GM12875 (cell line): ENCODE measurements at regions not wholly inside any gene's neighbourhood (a gene's known extent, or its start where the extent isn't known, plus 50 kb on each side); places are given as distances from the start of the nearest gene placed in this dataset.

Experiments
- H3K4me3 ChIP-seq: one replicate; pipeline ENCODE4 v1.5.1; 2011; ENCODE audit warnings: low read depth, low read length, control low read depth
- TF ChIP-seq, protein P1 (sequence below): IDR thresholded peaks from 2 replicates; pipeline ENCODE4 v1.5.1; 2011; ENCODE audit warnings: low read depth, mild to moderate bottlenecking, control low read depth, inconsistent platforms, low read length, moderate library complexity, borderline replicate concordance; ENCODE audit not compliant: insufficient read depth

DNA sequence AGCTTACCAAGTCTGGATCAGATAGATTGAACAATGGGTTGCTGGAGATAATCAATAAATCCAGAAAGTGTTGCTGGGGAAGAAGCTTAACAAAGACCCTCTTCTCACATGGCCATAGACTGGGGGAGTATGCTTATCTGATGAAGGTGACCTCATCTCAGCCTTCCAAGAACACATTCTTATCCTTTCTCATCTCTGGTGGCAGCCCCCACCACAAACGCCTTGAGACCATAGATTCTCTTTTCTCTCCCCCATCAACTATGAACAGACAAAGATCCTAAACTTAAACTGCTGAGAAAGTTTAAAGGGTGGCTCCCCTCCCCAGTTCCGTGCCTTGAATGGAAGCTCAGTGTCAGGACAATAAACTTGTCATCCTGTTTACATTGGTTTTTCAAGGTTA is 428.7 kb upstream of the TRIB2 start:
- no peak overlapping the region for H3K4me3 ChIP-seq
- TF ChIP-seq, protein P1, sequence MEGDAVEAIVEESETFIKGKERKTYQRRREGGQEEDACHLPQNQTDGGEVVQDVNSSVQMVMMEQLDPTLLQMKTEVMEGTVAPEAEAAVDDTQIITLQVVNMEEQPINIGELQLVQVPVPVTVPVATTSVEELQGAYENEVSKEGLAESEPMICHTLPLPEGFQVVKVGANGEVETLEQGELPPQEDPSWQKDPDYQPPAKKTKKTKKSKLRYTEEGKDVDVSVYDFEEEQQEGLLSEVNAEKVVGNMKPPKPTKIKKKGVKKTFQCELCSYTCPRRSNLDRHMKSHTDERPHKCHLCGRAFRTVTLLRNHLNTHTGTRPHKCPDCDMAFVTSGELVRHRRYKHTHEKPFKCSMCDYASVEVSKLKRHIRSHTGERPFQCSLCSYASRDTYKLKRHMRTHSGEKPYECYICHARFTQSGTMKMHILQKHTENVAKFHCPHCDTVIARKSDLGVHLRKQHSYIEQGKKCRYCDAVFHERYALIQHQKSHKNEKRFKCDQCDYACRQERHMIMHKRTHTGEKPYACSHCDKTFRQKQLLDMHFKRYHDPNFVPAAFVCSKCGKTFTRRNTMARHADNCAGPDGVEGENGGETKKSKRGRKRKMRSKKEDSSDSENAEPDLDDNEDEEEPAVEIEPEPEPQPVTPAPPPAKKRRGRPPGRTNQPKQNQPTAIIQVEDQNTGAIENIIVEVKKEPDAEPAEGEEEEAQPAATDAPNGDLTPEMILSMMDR, result no peak

DNA sequence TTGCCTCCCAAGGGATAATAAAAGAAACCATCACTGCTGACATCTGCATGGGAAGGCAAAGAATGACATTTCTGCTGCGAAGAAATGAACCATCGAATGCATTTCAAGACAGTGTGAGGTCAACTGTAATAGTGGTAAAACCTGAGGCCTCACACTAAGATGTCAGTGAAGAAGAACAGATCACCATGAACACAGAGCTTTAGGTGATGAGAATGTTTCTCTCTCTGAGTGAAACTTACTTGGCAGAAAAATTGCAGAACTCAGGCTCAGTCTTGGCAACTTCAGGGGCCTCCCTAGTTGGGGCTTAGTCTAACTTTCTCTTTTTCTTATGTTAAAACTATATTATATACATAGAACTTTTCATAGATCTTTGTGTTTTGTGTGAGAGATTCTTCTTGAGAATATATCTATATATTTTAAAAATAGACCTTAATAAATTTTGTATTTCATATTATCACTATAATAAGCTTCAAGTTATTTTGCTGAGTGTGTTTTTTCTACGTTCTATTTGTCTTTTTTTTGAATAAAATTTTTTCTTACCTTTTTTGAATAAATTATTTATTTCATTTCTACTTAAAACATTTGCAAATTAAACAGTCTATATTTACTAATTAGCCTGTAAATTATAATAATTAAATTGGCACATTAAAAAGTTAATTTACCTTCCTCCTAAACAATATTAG is 427.5 kb upstream of the TRIB2 start:
- TF ChIP-seq, protein P1, result no peak
- no peak overlapping the region for H3K4me3 ChIP-seq

DNA sequence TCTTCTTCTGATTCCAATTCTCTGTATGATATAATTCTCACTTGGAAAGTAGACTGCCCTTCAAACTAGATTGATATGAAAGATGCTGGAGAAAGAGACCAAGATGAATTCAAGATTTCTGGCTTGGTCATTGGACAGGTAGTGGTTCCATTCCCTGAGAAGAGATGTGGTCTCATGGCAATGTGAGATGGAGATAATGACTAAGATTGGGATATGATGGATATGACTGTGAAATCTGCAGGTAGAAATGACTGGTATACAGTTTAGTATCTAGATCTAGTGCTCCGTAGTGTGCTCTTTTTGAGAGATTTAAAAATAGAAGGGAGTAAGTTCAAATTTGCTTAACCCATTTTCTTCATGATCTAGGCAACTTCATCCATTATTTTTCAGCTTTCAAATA is 425.4 kb upstream of the TRIB2 start:
- TF ChIP-seq, protein P1, result no peak

DNA sequence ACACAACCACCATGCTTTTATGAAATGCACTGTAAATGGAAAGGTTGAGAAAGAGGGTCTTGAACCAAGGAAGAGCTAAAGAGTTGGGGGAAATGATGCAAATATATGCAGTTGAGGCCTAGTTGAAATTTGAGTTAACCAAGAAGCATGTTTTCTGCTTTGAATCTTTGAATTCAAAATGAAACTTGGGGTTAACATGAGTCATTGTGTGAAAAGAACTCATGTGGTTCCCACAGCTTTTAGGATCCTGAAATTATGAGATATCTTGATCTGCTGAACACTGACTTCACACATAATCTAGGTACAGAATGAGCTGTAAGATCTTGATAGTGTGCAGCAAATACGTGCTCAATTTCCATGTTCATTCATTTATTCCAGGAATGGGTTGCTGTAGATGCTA is 422.9 kb upstream of the TRIB2 start:
- TF ChIP-seq, protein P1, result no peak

More for the DNA sequence above, 425.4 kb upstream of the TRIB2 start:
- no peak overlapping the region for H3K4me3 ChIP-seq

DNA sequence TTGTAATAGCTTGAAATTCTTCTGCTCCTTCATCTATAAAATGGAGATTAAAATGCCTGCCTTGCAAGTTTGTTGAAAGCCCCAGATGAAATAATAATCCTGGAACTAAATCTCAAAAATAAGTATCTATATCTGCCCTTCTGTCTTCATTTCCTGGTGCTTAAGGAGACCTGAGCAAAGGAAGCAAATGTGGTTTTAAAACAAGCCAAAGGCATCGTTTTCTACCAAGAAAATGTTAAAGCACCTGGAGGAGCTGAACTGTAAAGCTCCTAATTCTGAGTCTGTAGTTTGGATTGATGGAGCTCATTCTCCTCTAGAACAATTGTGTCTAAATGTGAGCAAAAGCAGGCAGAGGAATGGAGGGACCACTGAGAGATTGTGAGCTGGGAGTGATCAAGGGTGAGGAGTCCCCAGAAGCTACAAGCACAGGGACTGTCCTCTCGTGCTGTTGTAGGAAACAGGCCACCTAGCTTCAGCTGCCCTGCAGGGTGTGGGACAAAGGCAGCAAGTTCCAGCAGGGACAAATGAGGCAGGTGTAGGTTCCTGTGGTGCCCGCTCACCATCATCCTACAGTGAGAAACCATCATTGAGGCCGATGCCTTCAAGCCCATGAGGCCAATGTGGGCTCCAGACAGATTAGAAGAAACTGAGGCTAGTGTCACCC is 420.7 kb upstream of the TRIB2 start:
- no peak overlapping the region for H3K4me3 ChIP-seq
- TF ChIP-seq, protein P1, result no peak

More for the DNA sequence above, 422.9 kb upstream of the TRIB2 start:
- no peak overlapping the region for H3K4me3 ChIP-seq

DNA sequence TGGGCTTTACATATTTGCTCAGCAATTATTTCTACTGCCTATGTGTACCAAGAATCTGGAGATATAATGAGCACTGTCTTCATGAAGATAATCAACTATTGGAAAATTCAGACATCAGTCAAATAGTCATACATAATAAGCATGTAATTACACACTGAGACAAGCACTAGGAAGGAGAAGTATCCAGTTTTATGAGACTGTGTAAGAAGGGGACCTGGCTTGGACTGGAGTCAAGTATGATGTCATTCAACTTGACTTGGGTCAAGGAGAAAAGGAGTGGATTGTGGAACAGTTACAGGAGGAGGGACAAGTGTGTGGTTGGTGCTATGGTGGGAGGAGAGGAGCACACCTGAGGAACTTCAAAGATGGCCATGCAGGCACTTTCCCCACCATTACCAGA is 419.8 kb upstream of the TRIB2 start:
- H3K4me3 ChIP-seq, result no peak overlapping the region
- TF ChIP-seq, protein P1, result no peak

DNA sequence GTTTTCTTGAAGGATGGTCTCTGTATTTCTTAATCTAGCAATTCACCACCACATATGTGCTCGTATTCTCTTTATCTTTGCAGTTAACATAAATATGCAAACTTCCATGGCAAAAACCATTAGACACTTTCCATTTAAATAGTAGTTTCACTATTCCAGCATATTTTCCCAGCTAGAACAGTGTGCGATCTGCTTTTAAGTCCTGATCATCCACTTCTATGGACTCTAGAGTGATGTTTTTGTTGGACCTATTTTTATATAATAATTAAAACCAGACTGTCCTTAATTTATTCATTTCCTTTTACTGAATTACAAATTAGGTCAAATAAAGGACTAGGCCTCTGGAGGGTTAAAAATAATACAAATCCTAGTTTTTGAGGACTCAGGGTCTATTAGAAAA is 418.4 kb upstream of the TRIB2 start:
- no peak overlapping the region for H3K4me3 ChIP-seq
- TF ChIP-seq, protein P1, result no peak
